Activated CD8-positive, alpha-beta memory T cell treated with anti-CD3 and anti-CD28 coated beads, Interleukin-2, amount 50 U/mL, for 4 hours (primary cell): ENCODE measurements at regions not wholly inside any gene's neighbourhood (a gene's known extent, or its start where the extent isn't known, plus 50 kb on each side); places are given as distances from the start of the nearest gene placed in this dataset.

Experiments
- DNase-seq: peaks from one replicate; pipeline ENCODE4 v3.0.0-alpha.2; 2020

DNA sequence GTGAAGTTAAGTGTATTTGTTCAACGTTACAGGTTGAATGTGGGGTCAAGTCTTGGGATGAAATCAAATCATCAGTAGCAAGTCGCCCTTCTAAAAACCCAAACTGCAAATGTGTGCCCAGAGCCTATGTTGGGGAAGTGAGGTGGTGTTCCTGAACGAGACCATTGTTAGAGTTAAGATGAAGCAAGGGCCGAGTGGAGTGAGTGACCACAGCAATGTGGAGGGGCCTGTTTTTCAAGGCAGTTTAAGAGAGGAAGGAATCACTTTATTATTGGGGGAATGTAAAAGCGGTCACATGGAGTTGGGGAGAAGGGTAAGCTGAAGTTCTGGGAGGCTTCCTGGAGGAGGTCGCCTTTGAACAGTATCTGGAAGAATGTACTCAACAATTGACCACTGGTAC is 68.5 kb downstream of the MYCN start:
- DNase-seq: no peak

DNA sequence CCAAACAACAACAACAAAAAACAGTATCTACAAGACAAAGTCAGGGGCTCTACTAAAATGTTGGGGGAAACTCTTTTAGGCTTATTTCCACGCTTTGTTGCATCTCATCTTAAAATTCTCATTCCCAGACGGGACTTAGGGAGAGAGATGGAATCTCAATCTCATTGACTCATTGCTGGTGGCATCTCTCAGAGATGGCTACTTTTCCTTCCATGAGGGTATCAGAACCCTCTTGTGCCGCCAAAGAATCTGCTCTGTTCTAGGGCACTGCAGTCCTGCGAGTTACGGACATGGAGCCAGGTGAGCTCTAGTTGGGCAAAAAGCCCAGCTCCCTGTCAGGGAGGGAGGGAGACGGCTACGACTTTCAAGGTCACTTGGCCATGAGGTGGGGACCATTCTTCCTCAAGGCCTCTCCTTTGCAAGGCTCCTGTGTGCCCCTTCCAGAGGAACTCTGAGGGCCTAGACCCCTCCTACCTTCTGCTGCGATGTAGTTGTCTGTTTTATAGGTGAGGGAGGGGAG is 68.0 kb downstream of the MYCN start:
- no peak for DNase-seq

DNA sequence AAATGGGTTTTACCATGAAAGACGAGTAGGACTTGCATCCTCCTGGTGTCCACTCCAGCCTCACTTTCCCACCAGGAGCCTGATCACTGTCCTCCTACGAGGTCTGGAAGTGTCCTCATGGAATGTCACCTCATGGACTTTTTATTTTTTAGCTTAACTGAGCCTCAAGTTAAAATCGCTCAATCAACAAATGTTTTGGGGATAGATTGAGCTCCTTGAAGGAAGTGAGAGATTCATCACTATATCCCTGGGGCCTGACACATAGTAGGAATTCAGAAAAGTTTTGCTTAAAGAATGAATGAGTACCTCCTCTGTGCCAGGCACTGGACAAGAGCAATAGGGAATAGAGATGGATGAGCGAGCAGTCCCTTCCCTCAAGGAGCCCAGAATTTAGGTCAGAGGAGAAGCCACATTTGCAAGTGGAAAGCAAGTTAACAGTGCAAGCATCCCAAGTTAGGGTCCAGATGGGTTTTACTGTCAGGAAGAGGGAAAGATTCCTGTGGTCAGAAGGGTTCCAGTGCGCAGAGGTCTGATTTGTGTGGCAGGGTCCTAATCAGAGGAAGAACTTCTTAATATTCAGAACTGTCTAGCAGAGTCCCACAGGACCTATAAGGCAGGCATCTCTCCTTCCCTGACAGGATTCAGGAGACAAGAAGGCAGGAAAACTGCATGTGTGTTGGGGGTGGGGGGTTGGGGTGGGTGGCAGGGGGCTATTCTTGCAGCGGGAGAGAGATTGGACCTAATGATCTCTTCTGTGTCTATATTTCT is 67.0 kb downstream of the MYCN start:
- DNase-seq: no peak

DNA sequence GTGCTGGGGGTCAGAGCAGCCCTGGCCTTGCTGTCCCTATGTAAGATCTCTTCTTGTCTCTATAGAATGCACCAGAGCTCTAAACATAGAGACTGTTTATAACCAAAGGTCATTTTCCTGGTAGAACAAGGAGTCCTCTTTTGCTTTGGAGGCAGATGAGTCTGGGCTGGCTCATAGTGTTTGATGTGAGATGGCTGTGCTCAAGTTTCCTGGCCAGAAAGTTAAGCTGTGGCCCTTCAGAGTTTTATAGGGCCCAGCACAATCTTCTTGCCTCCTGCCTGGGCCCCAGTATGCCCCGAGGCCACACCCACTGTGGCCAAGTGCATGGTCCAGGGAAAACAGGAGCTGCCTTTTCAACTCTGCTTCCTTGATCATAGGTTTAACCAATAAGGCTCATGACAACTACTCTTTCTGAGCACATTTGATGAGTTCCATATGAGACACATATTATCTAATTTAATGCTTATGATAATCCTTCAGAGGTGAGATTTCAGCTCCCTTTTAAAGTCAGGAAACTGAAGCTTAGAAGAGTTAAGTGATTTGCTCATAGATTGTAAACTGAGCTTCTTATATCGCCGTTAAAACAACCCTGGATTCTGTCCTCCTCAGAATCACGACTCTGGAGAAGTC is 66.3 kb downstream of the MYCN start:
- DNase-seq: no peak

DNA sequence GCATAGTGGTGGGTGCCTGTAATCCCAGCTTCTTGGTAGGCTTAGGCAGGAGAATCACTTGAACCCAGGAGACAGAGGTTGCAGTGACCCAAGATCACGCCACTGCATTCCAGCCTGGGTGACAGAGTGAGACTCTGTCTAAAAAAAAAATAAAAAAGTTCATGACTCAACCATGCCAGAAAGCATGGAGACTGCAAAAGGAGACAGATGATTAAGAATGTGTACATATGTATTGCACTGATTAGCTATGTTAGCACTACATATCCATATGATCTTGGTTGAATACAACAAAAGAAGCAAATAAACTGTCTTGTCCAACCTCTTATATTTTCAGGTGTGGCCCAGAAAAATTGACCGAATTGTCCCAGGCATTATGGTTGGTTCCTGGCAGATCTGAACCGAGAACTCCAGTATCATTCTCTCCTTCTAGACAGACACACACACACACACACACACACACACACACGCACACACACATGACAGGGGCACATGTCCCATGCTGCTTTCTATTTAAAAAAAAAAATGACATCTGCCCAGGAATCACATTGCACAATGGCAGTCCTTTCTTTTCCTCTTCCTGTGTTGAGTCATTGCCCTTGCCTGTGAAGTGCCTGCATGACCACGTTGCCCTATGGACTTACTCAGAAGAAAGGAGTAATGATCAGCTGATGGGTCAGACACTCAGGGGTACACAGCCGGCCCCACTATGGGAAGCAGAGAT is 65.6 kb downstream of the MYCN start:
- no peak for DNase-seq

DNA sequence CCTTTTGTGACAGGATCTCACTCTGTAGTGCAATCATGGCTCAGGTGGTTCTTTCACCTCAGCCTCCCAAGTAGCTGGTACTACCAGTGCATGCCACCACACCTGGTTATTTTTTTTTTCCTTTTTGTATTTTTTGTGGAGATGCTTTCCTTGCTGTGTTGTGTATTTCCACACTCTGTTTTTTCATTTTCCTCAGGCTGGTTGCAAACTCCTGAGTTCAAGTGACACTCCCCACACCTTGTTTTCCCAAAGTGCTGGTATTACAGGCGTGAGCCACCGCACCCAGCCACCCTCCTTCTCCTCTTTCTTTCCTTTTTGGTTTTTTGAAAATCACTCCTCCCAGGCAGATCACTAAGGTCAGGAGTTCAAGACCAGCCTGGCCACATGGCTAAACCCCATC is 65.0 kb downstream of the MYCN start:
- DNase-seq: no peak

DNA sequence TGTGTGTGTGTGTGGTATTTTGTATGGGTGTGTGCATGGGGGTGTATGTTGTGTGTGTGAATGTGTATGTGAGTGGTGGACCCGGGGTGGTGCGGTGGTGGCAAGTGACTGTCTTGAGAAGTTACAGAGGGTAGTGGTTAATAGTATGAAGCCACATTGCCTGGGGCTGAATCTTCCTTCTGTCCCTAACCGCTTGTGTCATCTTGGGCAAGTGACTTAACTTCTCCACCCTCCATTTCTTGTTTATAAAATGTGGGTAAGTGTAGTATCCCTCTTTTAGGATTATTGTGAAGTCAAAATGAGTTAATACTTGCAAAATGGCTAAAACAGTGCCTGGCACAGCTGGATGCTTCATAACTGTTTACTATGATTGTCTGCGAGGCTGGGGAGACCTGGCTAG is 63.5 kb downstream of the MYCN start:
- DNase-seq: no peak

DNA sequence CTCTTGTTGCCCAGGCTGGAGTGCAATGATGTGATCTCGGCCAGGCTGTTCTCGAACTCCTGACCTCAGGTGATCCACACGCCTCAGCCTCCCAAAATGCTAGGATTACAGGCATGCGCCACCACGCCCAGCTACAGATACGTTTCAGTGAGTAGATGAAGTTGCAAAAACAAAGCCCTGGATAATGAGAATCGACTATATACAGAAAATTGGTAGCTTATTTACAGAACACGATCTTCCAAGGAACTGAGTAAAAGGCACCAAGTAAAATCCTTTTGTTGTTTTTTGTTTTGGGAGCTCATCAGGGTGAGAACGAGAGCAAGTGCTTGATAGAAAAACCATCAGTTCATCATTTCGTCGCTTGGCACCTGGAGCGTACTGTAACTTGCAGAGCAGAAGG is 62.8 kb downstream of the MYCN start:
- no peak for DNase-seq

DNA sequence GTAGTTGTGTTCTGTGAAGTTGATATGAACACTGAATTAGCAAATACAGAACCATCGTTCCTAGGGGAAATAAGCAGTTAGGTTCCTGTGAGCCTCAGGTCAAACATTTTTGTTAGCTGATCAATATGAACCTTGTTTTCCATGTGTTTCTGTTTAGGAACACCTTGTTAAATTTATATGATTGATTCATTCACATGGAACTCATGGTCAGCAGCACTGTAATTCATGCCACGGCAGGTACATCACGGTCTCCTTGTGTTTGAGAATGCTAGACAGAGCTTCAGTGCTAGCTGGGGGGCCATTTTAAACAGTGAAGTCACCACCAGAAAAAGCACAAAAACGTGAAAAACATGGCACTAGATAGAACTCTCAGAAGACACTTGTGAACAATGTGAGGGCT is 62.2 kb downstream of the MYCN start:
- DNase-seq: no peak

DNA sequence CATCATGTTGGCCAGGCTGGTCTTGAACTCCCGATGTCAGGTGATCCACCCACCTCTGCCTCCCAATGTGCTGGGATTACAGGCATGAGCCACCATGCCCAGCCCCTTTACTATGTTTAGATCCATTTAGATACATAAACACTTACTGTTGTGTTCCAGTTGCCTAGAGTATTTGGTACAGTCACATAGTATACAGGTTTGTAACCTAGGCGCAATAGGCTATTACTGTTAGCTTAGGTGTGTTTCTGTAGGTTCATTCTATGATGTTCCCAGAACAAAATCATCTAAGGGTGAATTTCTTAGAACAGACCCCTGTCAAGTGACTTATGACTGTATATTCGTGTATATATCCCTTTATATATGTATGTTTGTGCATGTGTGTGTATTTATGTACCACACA is 61.8 kb downstream of the MYCN start:
- no peak for DNase-seq

DNA sequence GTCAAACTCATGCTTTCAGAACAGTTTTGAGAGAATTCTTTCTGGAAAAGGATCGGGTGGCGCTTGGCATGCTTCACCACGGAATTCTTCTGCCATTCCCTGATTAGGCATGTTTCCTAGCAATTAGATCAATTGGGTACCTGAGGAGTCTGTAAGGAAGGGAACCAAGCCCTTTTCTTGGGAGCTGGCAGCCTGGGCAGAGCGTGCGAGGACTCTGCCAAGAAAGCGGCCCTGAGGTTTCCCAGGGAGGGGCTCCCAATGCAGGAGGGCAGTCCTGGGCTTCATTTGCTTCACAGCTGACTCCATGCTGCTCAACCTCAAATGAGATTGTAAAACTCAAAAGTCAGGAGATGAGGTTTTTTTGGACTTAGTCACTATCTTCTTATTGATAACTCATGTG is 60.3 kb downstream of the MYCN start:
- DNase-seq: no peak

DNA sequence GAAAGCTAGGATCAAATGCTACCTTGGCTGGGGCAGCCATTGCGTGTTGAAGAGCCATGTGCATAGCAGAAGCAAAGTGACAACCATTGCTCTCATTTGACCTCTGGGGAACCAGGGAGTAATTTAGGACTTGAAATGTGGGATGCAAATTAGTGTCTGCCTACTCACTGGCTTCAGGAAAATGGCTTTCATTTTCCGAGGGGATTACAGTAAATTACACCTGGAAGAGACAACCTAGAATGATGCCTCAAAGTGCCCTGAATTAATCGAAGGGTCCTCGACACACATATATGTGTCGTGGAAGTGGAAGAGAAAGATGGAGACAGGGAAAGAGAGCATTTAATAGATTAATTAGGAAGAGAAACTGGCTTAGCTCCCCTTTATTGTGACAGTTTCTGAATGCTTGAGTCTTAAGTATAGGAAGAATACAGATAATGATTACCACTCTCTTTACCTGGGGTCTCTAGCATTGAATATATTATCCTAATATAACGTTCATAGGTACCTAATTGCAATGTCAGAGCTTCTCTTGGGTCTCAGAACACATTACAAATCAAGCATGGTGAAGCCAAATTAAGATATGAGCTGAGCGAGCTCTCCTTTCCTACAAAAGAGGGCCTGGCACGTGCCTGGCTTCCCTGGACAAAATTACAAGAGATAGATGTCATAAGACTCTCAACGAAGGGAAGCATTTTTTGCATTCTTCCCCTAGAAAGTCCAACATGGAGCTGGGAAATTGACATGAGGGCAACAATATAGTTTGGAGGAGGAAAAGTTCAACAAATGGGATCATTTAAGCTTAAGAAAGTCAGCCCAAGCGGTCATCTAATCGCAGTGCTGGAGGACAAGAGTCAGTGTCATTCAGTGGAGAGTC is 59.5 kb downstream of the MYCN start:
- no peak for DNase-seq

DNA sequence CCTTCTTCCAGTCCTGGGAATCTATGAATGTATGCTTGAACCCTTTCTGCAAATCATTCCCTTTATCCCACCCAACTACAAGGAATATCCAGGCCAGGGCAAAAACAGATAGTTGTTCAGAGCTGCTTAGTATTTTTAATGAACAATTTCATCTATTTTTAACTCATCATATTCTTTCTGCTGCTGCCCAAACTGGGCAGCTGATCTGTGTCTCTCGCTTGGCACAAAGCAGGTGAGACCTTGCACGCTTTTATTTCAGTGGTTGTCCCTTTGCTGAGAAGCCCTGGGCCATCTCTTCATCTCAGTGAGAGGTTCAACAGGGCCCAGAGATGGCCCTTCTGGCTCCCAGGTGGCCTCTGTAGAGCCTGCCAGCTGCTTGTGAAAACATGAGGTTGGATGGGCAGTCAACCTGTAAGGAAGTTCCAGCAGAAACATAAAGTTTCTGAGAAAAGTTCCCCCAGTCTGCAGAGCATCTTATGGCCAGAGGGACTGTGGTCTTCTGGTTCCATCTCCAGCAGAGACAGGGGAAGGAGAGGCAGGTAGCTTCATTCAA is 57.5 kb downstream of the MYCN start:
- DNase-seq: no peak

DNA sequence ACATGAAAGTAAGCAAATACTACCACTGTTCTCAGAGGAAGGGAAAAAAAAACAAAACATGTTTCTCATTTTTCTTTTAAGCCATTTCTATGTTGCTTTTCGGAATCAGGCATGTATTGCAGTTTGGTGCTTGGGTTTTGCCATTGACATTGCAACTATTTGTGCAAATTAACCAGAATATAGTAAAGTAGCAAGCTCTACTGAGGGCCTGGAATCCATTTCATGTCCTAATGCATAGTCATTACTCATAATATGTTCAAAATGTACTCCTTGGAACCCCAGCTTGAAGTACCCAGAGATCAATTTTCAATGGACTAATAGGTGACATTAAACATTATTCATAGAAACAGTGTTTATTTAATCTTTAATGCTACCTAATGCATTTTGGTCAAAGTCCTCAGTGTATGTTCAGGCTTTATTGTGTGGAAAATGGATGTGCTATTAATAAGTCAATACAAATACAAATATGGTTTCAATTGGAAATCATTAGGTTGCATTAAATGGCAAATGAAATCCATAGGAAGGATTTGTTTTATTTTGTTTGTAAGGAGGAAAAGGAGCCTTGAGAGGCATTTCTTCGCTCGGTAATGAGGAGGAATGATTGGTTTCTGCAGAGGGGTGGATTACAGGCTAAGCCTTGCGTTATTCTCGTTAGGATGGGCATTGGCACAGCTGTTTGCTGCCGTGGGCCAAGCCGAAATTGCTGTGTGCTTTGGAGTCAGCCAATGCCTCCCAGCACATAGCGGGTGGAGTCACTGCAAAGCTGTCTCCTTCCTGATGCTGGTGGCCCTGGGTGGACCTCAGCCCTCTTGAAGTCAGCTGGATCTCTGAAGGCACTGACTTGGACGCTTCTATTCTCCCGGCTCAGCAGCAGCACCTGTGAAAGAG is 56.4 kb downstream of the MYCN start:
- no peak for DNase-seq
